IMR-90 (cell line): ENCODE measurements at regions not wholly inside any gene's neighbourhood (a gene's known extent, or its start where the extent isn't known, plus 50 kb on each side); places are given as distances from the start of the nearest gene placed in this dataset.

Experiments
- ATAC-seq: fragments of 200-7000 bp; cut with Tn5 transposase; 2 replicates; pipeline ENCODE4 v1.9.1; 2020; ENCODE audit warnings: low read depth, mild to moderate bottlenecking, moderate library complexity
- BruUV-seq: library from RNA; stranded (reverse); fragments of 400-500 nt; replicated peaks from 2 replicates; lab custom pipeline; 2021; lab: Mats Ljungman, UMichigan
- CTCF ChIA-PET: fragments of 300-600 bp; formaldehyde crosslinking; extraction: SDS; loops from one replicate; lab custom pipeline; 2021; ENCODE audit warnings: antibody characterized with exemption; lab: Yijun Ruan, JAX
- POLR2A ChIA-PET: fragments of 300-600 bp; sonication (Branson Sonifier 250); formaldehyde crosslinking; loops from one replicate; lab custom pipeline; 2022; ENCODE audit warnings: antibody characterized with exemption; ENCODE audit not compliant: unreplicated experiment; lab: Charles Lee
- DNase-seq: peaks from one replicate; pipeline ENCODE4 v3.0.0; 2013
- H2AFZ ChIP-seq: replicated peaks from 2 replicates; pipeline ENCODE3; 2013; ENCODE audit warnings: low read length, mild to moderate bottlenecking; ENCODE audit not compliant: poor library complexity
- H2AK5ac ChIP-seq: 2 replicates; pipeline ENCODE4 v1.6.1; 2013; ENCODE audit warnings: low read depth, low read length, inconsistent platforms
- H2AK9ac ChIP-seq: replicated peaks from 2 replicates; pipeline ENCODE3; 2013; ENCODE audit warnings: mild to moderate bottlenecking, low read depth, low read length, moderate library complexity; ENCODE audit not compliant: poor library complexity
- H2BK120ac ChIP-seq: 2 replicates; pipeline ENCODE4 v1.6.1; 2013; ENCODE audit warnings: low read depth, low read length, inconsistent platforms
- H2BK15ac ChIP-seq: 3 replicates; pipeline ENCODE4 v1.6.1; 2013; ENCODE audit warnings: low read depth, low read length, inconsistent platforms
- H2BK20ac ChIP-seq: 2 replicates; pipeline ENCODE4 v1.6.1; 2013; ENCODE audit warnings: low read depth, mild to moderate bottlenecking, inconsistent platforms, low read length, moderate library complexity
- H2BK5ac ChIP-seq: 2 replicates; pipeline ENCODE4 v1.6.1; 2013; ENCODE audit warnings: mild to moderate bottlenecking, low read depth, low read length, inconsistent platforms; ENCODE audit not compliant: poor library complexity, severe bottlenecking
- H3K14ac ChIP-seq: replicated peaks from 2 replicates; pipeline ENCODE4 v1.6.1; 2013; ENCODE audit warnings: low read depth, low read length, inconsistent platforms
- H3K18ac ChIP-seq: 2 replicates; pipeline ENCODE4 v1.6.1; 2013; ENCODE audit warnings: low read depth, low read length, control low read depth
- H3K23ac ChIP-seq: 2 replicates; pipeline ENCODE4 v1.6.1; 2013; ENCODE audit warnings: low read depth, low read length, inconsistent platforms
- H3K27ac ChIP-seq: 2 replicates; pipeline ENCODE4 v1.5.1; 2013; ENCODE audit warnings: mild to moderate bottlenecking, control low read depth, low read length; ENCODE audit not compliant: insufficient read depth
- H3K27me3 ChIP-seq: 2 replicates; pipeline ENCODE4 v1.6.1; 2013; ENCODE audit warnings: low read length; ENCODE audit not compliant: control insufficient read depth, insufficient read depth
- H3K36me3 ChIP-seq: 2 replicates; pipeline ENCODE4 v1.6.1; 2013; ENCODE audit warnings: low read length, mixed read lengths; ENCODE audit not compliant: control insufficient read depth, insufficient read depth
- H3K4ac ChIP-seq: 2 replicates; pipeline ENCODE4 v1.6.1; 2013; ENCODE audit warnings: low read depth, low read length, inconsistent platforms
- H3K4me1 ChIP-seq: 2 replicates; pipeline ENCODE4 v1.6.1; 2013; ENCODE audit warnings: low read length, mixed read lengths; ENCODE audit not compliant: control insufficient read depth, insufficient read depth
- H3K4me2 ChIP-seq: 2 replicates; pipeline ENCODE4 v1.6.1; 2013; ENCODE audit warnings: low read depth, mild to moderate bottlenecking, control low read depth, low read length, moderate library complexity
- H3K4me3 ChIP-seq: 2 replicates; pipeline ENCODE4 v1.5.1; 2013; ENCODE audit warnings: low read depth, mild to moderate bottlenecking, control low read depth, low read length, moderate library complexity; ENCODE audit not compliant: insufficient read depth
- H3K56ac ChIP-seq: 2 replicates; pipeline ENCODE4 v1.6.1; 2013; ENCODE audit warnings: low read length, inconsistent platforms; ENCODE audit not compliant: insufficient read depth; ENCODE audit errors: extremely low read depth
- H3K79me1 ChIP-seq, 2 experiments: 2 replicates each; pipeline ENCODE4 v1.6.1; 2013; ENCODE audit warnings: low read length in 2 of 2, inconsistent platforms in 1 of 2, low read depth in 1 of 2
- H3K9ac ChIP-seq: 2 replicates; pipeline ENCODE4 v1.6.1; 2013; ENCODE audit warnings: low read depth, low read length, control low read depth
- H3K9me1 ChIP-seq: 2 replicates; pipeline ENCODE4 v1.6.1; 2013; ENCODE audit warnings: low read length, inconsistent platforms; ENCODE audit not compliant: insufficient read depth
- H3K9me3 ChIP-seq: 2 replicates; pipeline ENCODE4 v1.6.1; 2013; ENCODE audit warnings: low read length; ENCODE audit not compliant: control insufficient read depth, insufficient read depth
- H4K20me1 ChIP-seq: 2 replicates; pipeline ENCODE4 v1.6.1; 2013; ENCODE audit warnings: low read length, inconsistent platforms; ENCODE audit not compliant: insufficient read depth
- H4K5ac ChIP-seq: 2 replicates; pipeline ENCODE4 v1.6.1; 2013; ENCODE audit warnings: mild to moderate bottlenecking, low read depth, low read length, control low read depth
- H4K8ac ChIP-seq, 2 experiments: 2 replicates each; pipeline ENCODE4 v1.6.1; 2013; ENCODE audit warnings: low read depth in 2 of 2, low read length in 2 of 2, control low read depth in 1 of 2, inconsistent platforms in 1 of 2
- H4K91ac ChIP-seq: 2 replicates; pipeline ENCODE4 v1.6.1; 2013; ENCODE audit warnings: low read depth, low read length, inconsistent platforms; ENCODE audit not compliant: insufficient read depth
- BHLHE40 ChIP-seq: fragments of 150-350 bp; IDR thresholded peaks from 2 replicates; pipeline ENCODE4 v1.6.1; 2016; ENCODE audit warnings: mild to moderate bottlenecking, low read depth, low read length
- CEBPB ChIP-seq: IDR thresholded peaks from 2 replicates; pipeline ENCODE4 v1.6.1; 2012; ENCODE audit warnings: low read depth, low read length, improper control_type of control experiment
- CHD1 ChIP-seq: IDR thresholded peaks from 2 replicates; pipeline ENCODE4 v1.6.1; 2012; ENCODE audit warnings: low read depth, low read length, improper control_type of control experiment
- FOS ChIP-seq: fragments of 150-350 bp; IDR thresholded peaks from 2 replicates; pipeline ENCODE4 v1.6.1; 2016; ENCODE audit warnings: low read depth, low read length
- MAZ ChIP-seq: IDR thresholded peaks from 2 replicates; pipeline ENCODE4 v1.6.1; 2012; ENCODE audit warnings: low read depth, mild to moderate bottlenecking, low read length, improper control_type of control experiment, moderate library complexity, borderline replicate concordance
- POLR2A ChIP-seq: IDR thresholded peaks from 2 replicates; pipeline ENCODE4 v1.6.1; 2012; ENCODE audit warnings: mild to moderate bottlenecking, low read depth, low read length
- RAD21 ChIP-seq: IDR thresholded peaks from 2 replicates; pipeline ENCODE4 v1.6.1; 2012; ENCODE audit warnings: low read length, improper control_type of control experiment
- RCOR1 ChIP-seq: IDR thresholded peaks from 2 replicates; pipeline ENCODE4 v1.6.1; 2012; ENCODE audit warnings: mild to moderate bottlenecking, low read length, improper control_type of control experiment; ENCODE audit not compliant: insufficient replicate concordance
- SMC3 ChIP-seq: fragments of 150-350 bp; IDR thresholded peaks from 2 replicates; pipeline ENCODE4 v1.6.1; 2016; ENCODE audit warnings: low read depth, mild to moderate bottlenecking, antibody characterized with exemption, low read length, moderate library complexity
- WGBS, 2 experiments: methylation state at CpG; one replicate each; pipeline versions ENCODE4 v1.1.5 to v1.1.7; 2013; ENCODE audit warnings: missing lambda C conversion rate in 2 of 2; ENCODE audit not compliant: insufficient read length in 1 of 2; ENCODE audit errors: extremely low coverage in 2 of 2; 5-methylcytosine and 5-hydroxymethylcytosine counted together
- dilution Hi-C: fragments of 300-500 bp; cut with HindIII; formaldehyde crosslinking; loops from one replicate; pipeline ENCODE4 v1.14.3; 2018; ENCODE audit warnings: low sequenced_read_pairs; ENCODE audit not compliant: unreplicated experiment
- in situ Hi-C: fragments of 300-500 bp; cut with MboI; formaldehyde crosslinking; loops from 3 replicates; pipeline ENCODE4 v1.14.3; 2019; ENCODE audit warnings: low sequenced_read_pairs, inconsistent platforms, mixed read lengths
- intact Hi-C: fragments of 100-400 bp; cut with micrococcal nuclease; formaldehyde crosslinking; loops from 2 replicates; pipeline ENCODE4 v1.10.0; 2022

DNA sequence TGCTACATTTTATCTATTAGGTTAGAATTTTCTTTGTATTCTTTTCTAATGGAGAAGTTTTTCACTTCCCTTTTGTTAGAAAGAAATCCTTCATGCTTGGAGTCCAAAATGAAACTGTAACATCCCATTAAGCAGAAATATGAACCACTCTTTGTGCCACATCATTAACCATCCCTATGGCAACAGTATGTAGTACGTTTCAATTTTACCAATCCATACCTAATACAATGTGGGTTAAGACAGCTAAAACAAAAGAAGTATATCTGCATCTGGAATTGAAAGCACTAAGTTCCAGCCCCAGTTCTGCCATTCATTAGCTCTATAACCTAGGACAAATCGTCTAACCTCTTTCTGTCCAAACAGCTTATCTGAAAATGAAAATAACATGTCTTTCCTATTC, 409.2 kb upstream of the SPHKAP start:
- no peak for ATAC-seq
- no peaks in the 10 kb centered on the region for H3K9me1 ChIP-seq
- DNase-seq: no peak
- no peak overlapping the region for H3K18ac ChIP-seq
- H3K56ac ChIP-seq: no peak overlapping the region
- no peak overlapping the region for H2BK15ac ChIP-seq
- no peak overlapping the region for H3K9ac ChIP-seq
- no peak overlapping the region for H2BK120ac ChIP-seq
- H3K27me3 ChIP-seq: no peaks in the 10 kb centered on the region
- H3K79me1 ChIP-seq: no peaks in the 10 kb centered on the region
- no peak overlapping the region for H3K23ac ChIP-seq
- H2BK5ac ChIP-seq: no peak overlapping the region
- no peak overlapping the region for H3K4me2 ChIP-seq
- intact Hi-C loops: no loop called here
- TF ChIP-seq MAZ (no peak), SMC3 (no peak), BHLHE40 (no peak), CEBPB (no peak), RAD21 (no peak), FOS (no peak), CHD1 (no peak), RCOR1 (no peak), POLR2A (no peak)
- H2AK9ac ChIP-seq: no peak overlapping the region
- H4K5ac ChIP-seq: no peak overlapping the region
- no peak overlapping the region for H3K4ac ChIP-seq
- in situ Hi-C loops: no loop called here
- no TSS peak for BruUV-seq
- H4K8ac ChIP-seq: no peak overlapping the region
- H4K20me1 ChIP-seq: no peaks in the 10 kb centered on the region
- no peak overlapping the region for H2AFZ ChIP-seq
- no peak overlapping the region for H3K4me3 ChIP-seq
- no peak overlapping the region for H2AK5ac ChIP-seq
- no peak overlapping the region for H3K27ac ChIP-seq
- H4K91ac ChIP-seq: no peak overlapping the region
- POLR2A ChIA-PET: no interaction called here
- H3K14ac ChIP-seq: no peak overlapping the region
- H2BK20ac ChIP-seq: no peak overlapping the region
- no peaks in the 10 kb centered on the region for H3K9me3 ChIP-seq
- H3K4me1 ChIP-seq: no peaks in the 10 kb centered on the region
- dilution Hi-C loops: no loop called here
- WGBS, 2 experiments: no CpG with 5 or more reads among the region's 2 CpGs
- no peaks in the 10 kb centered on the region for H3K36me3 ChIP-seq
- CTCF ChIA-PET: no interaction called here
